ENCODE measurements at regions not wholly inside any gene's neighbourhood (a gene's known extent, or its start where the extent isn't known, plus 50 kb on each side); places are given as distances from the start of the nearest gene placed in this dataset.
A peak's percentile ranks its signal among the peaks of the same experiment; 100 is the strongest.

DNA sequence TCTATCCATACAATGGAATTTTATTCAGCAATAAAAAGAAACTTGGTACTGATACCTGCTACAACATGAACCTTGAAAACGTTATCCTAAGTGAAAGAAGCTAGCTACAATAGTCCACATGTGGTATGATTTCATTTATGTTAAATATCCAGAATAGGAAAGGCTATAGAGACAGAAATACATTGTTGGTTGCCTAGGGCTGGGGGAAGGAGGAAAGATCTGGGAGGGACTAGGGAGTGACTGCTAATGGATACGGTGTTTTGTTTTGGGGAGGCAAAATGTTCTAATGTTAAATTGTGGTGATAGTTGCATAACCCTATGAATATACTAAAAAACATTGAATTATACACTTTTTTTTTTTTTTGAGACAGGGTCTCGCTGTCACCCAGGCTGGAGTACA, 141.1 kb upstream of the ARX start:
- Histone ChIP-seq H3K9me3 (ENCODE audit: control insufficient read depth in 3 of 3, low read length in 3 of 3) (no peaks in the 10 kb centered on the region), H3K9ac (ENCODE audit: low read depth in 1 of 3, low read length in 3 of 3) (no peak overlapping the region), H3K4me1 (ENCODE audit: control insufficient read depth in 3 of 3, insufficient read depth in 3 of 3, low read length in 3 of 3) (no peaks in the 10 kb centered on the region), H3K27me3 (ENCODE audit: control insufficient read depth in 3 of 3, insufficient read depth in 3 of 3, low read length in 3 of 3) (no peaks in the 10 kb centered on the region), H3K4me3 (ENCODE audit: low read length in 3 of 3) (no peak overlapping the region), H3K27ac (ENCODE audit: low read depth, low read length) (no peak overlapping the region), H3K36me3 (ENCODE audit: control insufficient read depth in 3 of 3, insufficient read depth in 3 of 3, low read length in 3 of 3) (no peaks in the 10 kb centered on the region)

DNA sequence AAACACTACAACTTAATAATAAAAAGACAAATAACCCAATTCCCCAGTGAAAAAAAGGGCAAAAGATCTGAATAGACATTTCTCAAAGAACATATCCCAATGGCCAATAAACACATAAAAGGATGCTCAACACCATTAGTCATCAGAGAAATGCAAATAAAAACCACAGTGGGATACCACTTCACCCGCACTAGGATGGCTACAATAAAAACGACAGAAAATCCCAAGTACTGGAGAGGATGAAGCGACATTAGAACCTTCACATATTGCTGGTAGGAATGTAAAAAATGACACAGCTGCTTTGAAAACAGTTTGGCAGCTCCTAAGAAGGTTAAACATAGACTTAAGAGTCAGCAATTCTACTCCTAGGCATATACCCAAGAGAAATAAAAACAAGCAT, 140.6 kb upstream of the ARX start:
- Histone ChIP-seq H3K27me3 (ENCODE audit: control insufficient read depth in 3 of 3, insufficient read depth in 3 of 3, low read length in 3 of 3) (no peaks in the 10 kb centered on the region), H3K9ac (ENCODE audit: low read depth in 1 of 3, low read length in 3 of 3) (no peak overlapping the region), H3K27ac (ENCODE audit: low read depth, low read length) (no peak overlapping the region), H3K4me3 (ENCODE audit: low read length in 3 of 3) (no peak overlapping the region), H3K4me1 (ENCODE audit: control insufficient read depth in 3 of 3, insufficient read depth in 3 of 3, low read length in 3 of 3) (no peaks in the 10 kb centered on the region), H3K36me3 (ENCODE audit: control insufficient read depth in 3 of 3, insufficient read depth in 3 of 3, low read length in 3 of 3) (no peaks in the 10 kb centered on the region), H3K9me3 (ENCODE audit: control insufficient read depth in 3 of 3, low read length in 3 of 3) (no peaks in the 10 kb centered on the region)

DNA sequence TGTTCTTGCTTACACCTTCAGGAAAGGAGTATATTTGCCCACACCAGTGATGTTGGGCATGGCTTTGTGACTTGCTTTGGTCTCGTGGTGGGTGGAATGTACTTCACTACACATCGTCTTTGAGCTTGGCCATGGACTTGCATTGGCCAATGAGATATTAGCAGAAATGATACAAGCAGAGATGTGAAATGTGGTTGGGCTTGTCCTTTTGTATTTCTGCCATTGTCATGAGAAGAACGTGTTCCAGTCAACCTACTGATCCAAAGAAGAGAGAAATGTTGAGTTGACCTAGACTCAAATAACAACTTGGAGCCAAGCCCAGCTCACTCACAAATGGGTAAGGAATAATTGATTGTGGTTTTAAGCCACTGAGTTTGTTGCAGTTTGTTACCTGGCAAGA, 138.4 kb upstream of the ARX start:
- Histone ChIP-seq H3K27me3 (ENCODE audit: control insufficient read depth in 3 of 3, insufficient read depth in 3 of 3, low read length in 3 of 3) (no peaks in the 10 kb centered on the region), H3K27ac (ENCODE audit: low read depth, low read length) (no peak overlapping the region), H3K4me1 (ENCODE audit: control insufficient read depth in 3 of 3, insufficient read depth in 3 of 3, low read length in 3 of 3) (no peaks in the 10 kb centered on the region), H3K9me3 (ENCODE audit: control insufficient read depth in 3 of 3, low read length in 3 of 3) (no peaks in the 10 kb centered on the region), H3K4me3 (ENCODE audit: low read length in 3 of 3) (no peak overlapping the region), H3K36me3 (ENCODE audit: control insufficient read depth in 3 of 3, insufficient read depth in 3 of 3, low read length in 3 of 3) (no peaks in the 10 kb centered on the region), H3K9ac (ENCODE audit: low read depth in 1 of 3, low read length in 3 of 3) (no peak overlapping the region)

DNA sequence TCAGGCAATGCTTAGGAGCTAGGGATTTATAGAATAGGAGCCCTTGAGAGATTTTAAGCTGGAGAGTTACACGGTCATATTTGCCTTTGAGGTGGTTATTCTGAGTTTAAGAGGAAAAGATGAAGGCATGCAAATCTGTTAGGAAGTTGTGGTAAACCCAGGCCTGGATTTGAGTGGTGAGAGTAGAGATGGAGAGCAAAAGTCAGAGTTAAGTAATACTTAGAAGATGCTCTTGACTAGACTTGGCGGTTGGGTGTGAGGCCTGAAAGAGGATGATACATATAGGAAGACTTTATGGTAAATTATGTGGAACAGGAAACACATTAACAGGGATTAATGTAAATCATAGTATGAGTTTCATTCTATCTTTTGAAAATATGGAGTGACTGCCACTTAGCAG, 136.0 kb upstream of the ARX start:
- no peaks in the 10 kb centered on the region for H3K4me1 ChIP-seq (ENCODE audit: control insufficient read depth in 3 of 3, insufficient read depth in 3 of 3, low read length in 3 of 3)
- H3K9ac ChIP-seq (ENCODE audit: low read depth in 1 of 3, low read length in 3 of 3): no peak overlapping the region
- no peak overlapping the region for H3K27ac ChIP-seq (ENCODE audit: low read depth, low read length)

DNA sequence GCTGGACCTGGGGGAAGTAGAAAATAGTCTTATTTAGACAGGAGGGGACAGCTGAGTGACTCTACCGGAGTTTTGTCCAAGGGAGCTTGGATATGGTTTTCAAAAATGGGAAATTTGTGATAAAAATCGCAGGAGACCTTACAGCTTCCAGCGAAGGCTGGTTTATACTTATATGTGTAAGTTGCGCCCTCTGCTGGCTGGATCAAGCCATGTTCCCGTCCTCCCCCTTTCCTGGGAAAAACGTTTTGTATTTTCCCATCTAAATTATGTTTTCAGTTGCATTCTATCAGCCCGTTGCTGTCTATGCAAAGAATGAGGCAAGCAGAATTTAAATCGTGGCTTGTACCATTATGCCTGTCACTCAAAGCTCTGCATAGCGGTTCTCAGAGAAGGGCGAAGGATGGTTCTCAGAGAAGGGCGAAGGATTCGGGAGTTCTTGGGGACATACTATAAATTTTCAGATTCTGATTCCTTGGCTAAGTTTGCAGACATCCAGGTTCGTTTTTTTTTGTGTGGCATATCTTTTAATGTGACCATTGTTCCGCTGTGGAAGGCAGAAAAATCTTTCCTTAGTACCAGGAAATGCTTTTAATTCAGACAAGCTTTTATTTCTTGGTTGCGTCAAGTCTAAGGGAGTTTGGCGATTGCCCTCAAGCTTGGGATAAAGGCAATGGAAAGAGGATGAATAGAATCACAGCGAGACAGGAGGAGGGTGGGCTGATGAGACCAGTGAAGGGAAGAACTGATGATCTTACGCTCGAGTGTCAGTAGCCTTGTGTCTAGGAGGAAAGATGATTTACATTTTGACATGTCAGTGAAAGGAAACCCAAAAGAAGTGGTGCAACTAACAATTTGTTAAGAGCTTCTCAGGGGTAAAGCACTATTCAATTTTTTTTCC, 128.5 kb upstream of the ARX start:
- H3K4me3 ChIP-seq (ENCODE audit: low read length in 3 of 3): peak overlapping the region; percentile 4 to 67 (median 49)
- H3K9ac ChIP-seq (ENCODE audit: low read depth in 1 of 3, low read length in 3 of 3): peak overlapping the region in 1 of 3 donors; percentile 46
- no peaks in the 10 kb centered on the region for H3K4me1 ChIP-seq (ENCODE audit: control insufficient read depth in 3 of 3, insufficient read depth in 3 of 3, low read length in 3 of 3)
- H3K36me3 ChIP-seq (ENCODE audit: control insufficient read depth in 3 of 3, insufficient read depth in 3 of 3, low read length in 3 of 3): no peaks in the 10 kb centered on the region
- H3K9me3 ChIP-seq (ENCODE audit: control insufficient read depth in 3 of 3, low read length in 3 of 3): no peaks in the 10 kb centered on the region
- H3K27ac ChIP-seq (ENCODE audit: low read depth, low read length): no peak overlapping the region
- H3K27me3 ChIP-seq (ENCODE audit: control insufficient read depth in 3 of 3, insufficient read depth in 3 of 3, low read length in 3 of 3): no peaks in the 10 kb centered on the region

More for the DNA sequence above, 136.0 kb upstream of the ARX start:
- Histone ChIP-seq H3K27me3 (ENCODE audit: control insufficient read depth in 3 of 3, insufficient read depth in 3 of 3, low read length in 3 of 3) (no peaks in the 10 kb centered on the region), H3K9me3 (ENCODE audit: control insufficient read depth in 3 of 3, low read length in 3 of 3) (no peaks in the 10 kb centered on the region), H3K4me3 (ENCODE audit: low read length in 3 of 3) (no peak overlapping the region), H3K36me3 (ENCODE audit: control insufficient read depth in 3 of 3, insufficient read depth in 3 of 3, low read length in 3 of 3) (no peaks in the 10 kb centered on the region)

DNA sequence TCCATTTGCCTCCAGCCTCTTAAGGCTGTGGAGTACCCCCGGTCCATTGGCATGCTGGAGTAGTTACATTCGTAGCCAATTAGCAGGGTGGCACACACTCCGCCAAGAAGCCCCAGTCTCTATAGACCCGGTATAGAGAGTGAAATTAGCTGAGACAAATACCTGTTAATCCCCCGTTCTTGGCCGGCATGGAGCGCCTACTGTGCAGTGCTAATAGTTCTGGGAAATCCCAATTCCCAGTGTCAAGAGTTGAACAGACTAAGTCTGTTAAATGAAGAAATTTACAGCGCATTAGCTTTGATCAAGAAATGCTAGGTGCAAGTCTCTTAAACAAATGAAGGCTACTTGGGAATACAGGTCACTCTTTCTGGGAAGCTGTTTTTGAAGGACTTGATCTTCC, 127.8 kb upstream of the ARX start:
- Histone ChIP-seq H3K27ac (ENCODE audit: low read depth, low read length) (no peak overlapping the region), H3K9me3 (ENCODE audit: control insufficient read depth in 3 of 3, low read length in 3 of 3) (no peaks in the 10 kb centered on the region), H3K4me1 (ENCODE audit: control insufficient read depth in 3 of 3, insufficient read depth in 3 of 3, low read length in 3 of 3) (no peaks in the 10 kb centered on the region), H3K4me3 (ENCODE audit: low read length in 3 of 3) (no peak overlapping the region), H3K27me3 (ENCODE audit: control insufficient read depth in 3 of 3, insufficient read depth in 3 of 3, low read length in 3 of 3) (no peaks in the 10 kb centered on the region), H3K9ac (ENCODE audit: low read depth in 1 of 3, low read length in 3 of 3) (peak overlapping the region in 1 of 3 donors; percentile 16), H3K36me3 (ENCODE audit: control insufficient read depth in 3 of 3, insufficient read depth in 3 of 3, low read length in 3 of 3) (no peaks in the 10 kb centered on the region)

DNA sequence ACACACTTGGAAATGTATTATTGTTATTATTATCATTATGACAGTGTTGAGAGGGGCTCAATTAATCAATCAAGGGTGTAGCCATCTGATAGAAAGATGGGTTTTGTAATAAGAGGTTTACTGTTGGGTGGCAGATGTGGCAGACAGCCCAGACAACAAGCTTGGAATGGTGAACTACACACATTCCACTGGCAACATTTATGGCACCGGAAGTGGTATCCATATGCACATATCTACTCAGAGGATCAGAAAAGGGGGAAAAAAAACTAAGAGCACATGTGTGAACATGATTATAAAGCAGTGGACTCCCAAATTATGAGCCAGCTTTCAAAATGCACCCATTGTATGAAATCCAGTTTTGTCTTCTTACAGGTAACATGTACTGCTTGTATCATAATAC, 125.9 kb upstream of the ARX start:
- no peak overlapping the region for H3K27ac ChIP-seq (ENCODE audit: low read depth, low read length)
- H3K4me1 ChIP-seq (ENCODE audit: control insufficient read depth in 3 of 3, insufficient read depth in 3 of 3, low read length in 3 of 3): no peaks in the 10 kb centered on the region
- H3K27me3 ChIP-seq (ENCODE audit: control insufficient read depth in 3 of 3, insufficient read depth in 3 of 3, low read length in 3 of 3): no peaks in the 10 kb centered on the region
- H3K9me3 ChIP-seq (ENCODE audit: control insufficient read depth in 3 of 3, low read length in 3 of 3): no peaks in the 10 kb centered on the region
- no peak overlapping the region for H3K4me3 ChIP-seq (ENCODE audit: low read length in 3 of 3)
- no peak overlapping the region for H3K9ac ChIP-seq (ENCODE audit: low read depth in 1 of 3, low read length in 3 of 3)
- no peaks in the 10 kb centered on the region for H3K36me3 ChIP-seq (ENCODE audit: control insufficient read depth in 3 of 3, insufficient read depth in 3 of 3, low read length in 3 of 3)

DNA sequence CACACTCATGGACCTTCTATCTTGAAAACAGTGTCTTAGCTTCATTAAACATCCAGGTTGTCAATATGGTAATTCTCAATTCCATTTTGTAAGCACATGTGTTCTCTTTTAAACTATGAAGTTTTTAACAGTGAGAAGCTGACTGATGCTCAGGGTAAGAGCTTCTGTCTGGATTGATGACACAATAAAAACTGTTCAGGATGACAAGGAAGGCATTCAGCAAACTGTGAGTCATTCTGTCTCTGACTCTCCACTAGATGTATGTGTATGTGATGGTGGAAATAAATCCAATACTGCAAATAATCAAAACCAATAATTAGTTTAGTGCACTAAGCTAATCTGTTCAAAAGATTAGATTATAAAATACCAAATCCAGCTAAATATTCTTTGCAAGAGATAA, 115.3 kb upstream of the ARX start:
- no peak overlapping the region for H3K27ac ChIP-seq (ENCODE audit: low read depth, low read length)
- no peaks in the 10 kb centered on the region for H3K9me3 ChIP-seq (ENCODE audit: control insufficient read depth in 3 of 3, low read length in 3 of 3)
- H3K27me3 ChIP-seq (ENCODE audit: control insufficient read depth in 3 of 3, insufficient read depth in 3 of 3, low read length in 3 of 3): no peaks in the 10 kb centered on the region
- no peak overlapping the region for H3K4me3 ChIP-seq (ENCODE audit: low read length in 3 of 3)
- no peaks in the 10 kb centered on the region for H3K4me1 ChIP-seq (ENCODE audit: control insufficient read depth in 3 of 3, insufficient read depth in 3 of 3, low read length in 3 of 3)
- no peak overlapping the region for H3K9ac ChIP-seq (ENCODE audit: low read depth in 1 of 3, low read length in 3 of 3)
- H3K36me3 ChIP-seq (ENCODE audit: control insufficient read depth in 3 of 3, insufficient read depth in 3 of 3, low read length in 3 of 3): no peaks in the 10 kb centered on the region

DNA sequence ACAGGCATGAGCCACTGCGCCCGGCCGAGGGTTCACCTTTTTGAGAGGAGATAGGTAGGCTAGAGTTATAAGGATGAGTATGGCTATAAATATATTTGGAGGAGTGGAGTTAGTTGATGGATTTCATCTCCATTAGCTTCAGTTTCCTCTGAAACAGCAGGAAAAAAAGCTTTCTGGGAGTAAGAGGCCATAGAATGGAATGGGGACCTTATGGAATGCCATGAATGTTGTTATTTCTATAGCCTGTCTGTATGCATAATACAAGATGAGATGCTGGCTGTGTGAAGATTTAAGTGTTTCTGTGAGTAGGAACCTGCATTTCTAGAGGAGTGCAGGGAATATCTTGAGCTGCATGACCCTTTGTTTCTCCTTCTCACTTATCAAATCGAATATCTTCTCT, 114.9 kb upstream of the ARX start:
- H3K9ac ChIP-seq (ENCODE audit: low read depth in 1 of 3, low read length in 3 of 3): no peak overlapping the region
- no peak overlapping the region for H3K27ac ChIP-seq (ENCODE audit: low read depth, low read length)
- no peaks in the 10 kb centered on the region for H3K9me3 ChIP-seq (ENCODE audit: control insufficient read depth in 3 of 3, low read length in 3 of 3)
- no peaks in the 10 kb centered on the region for H3K27me3 ChIP-seq (ENCODE audit: control insufficient read depth in 3 of 3, insufficient read depth in 3 of 3, low read length in 3 of 3)
- H3K4me1 ChIP-seq (ENCODE audit: control insufficient read depth in 3 of 3, insufficient read depth in 3 of 3, low read length in 3 of 3): no peaks in the 10 kb centered on the region
- no peaks in the 10 kb centered on the region for H3K36me3 ChIP-seq (ENCODE audit: control insufficient read depth in 3 of 3, insufficient read depth in 3 of 3, low read length in 3 of 3)
- no peak overlapping the region for H3K4me3 ChIP-seq (ENCODE audit: low read length in 3 of 3)

DNA sequence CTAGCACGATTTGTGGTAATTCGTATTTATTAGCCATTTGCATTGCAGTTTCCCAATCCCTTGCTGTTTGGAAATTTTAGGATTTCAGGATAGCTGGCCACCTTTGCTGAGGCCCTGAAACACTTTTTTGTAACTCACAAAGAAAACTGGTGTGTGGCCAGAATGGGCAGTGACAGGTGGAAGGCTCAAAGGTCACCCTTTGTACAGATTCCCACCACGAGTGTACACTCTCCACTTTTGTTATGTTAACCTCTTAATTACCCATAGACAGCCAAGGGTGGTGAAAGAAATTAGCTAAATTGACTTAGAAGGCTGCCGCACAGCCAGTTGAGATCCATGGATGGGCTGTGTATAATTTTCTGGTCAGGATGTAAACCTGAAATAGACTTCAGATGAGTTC, 109.7 kb upstream of the ARX start:
- no peaks in the 10 kb centered on the region for H3K9me3 ChIP-seq (ENCODE audit: control insufficient read depth in 3 of 3, low read length in 3 of 3)
- no peak overlapping the region for H3K4me3 ChIP-seq (ENCODE audit: low read length in 3 of 3)
- H3K4me1 ChIP-seq (ENCODE audit: control insufficient read depth in 3 of 3, insufficient read depth in 3 of 3, low read length in 3 of 3): no peaks in the 10 kb centered on the region
- H3K27ac ChIP-seq (ENCODE audit: low read depth, low read length): no peak overlapping the region
- H3K9ac ChIP-seq (ENCODE audit: low read depth in 1 of 3, low read length in 3 of 3): no peak overlapping the region
- no peaks in the 10 kb centered on the region for H3K36me3 ChIP-seq (ENCODE audit: control insufficient read depth in 3 of 3, insufficient read depth in 3 of 3, low read length in 3 of 3)
- no peaks in the 10 kb centered on the region for H3K27me3 ChIP-seq (ENCODE audit: control insufficient read depth in 3 of 3, insufficient read depth in 3 of 3, low read length in 3 of 3)

Data from skeletal muscle tissue (tissue), 3 donors.